HEK293 (cell line): ENCODE measurements at regions not wholly inside any gene's neighbourhood (a gene's known extent, or its start where the extent isn't known, plus 50 kb on each side); places are given as distances from the start of the nearest gene placed in this dataset.

Source experiments
- CTCF ChIA-PET: fragments of 350-600 bp; formaldehyde crosslinking; extraction: SDS; loops from one replicate; lab custom pipeline; 2021; ENCODE audit warnings: antibody characterized with exemption; lab: Yijun Ruan, JAX
- POLR2A ChIA-PET: fragments of 300-600 bp; formaldehyde crosslinking; extraction: SDS; loops from one replicate; lab custom pipeline; 2020; ENCODE audit warnings: antibody characterized with exemption, inconsistent platforms; lab: Yijun Ruan, JAX
- H3K27ac ChIP-seq: fragments of 200-500 bp; sonication (Bioruptor generic); 2 replicates; pipeline ENCODE4 v1.5.1; 2014; ENCODE audit warnings: low read depth, low read length, control low read depth, inconsistent platforms; ENCODE audit errors: extremely low read depth
- H3K36me3 ChIP-seq, 2 experiments: fragments of 200-500 bp in 1 of 2; sonication (Bioruptor generic) in 1 of 2; 1 replicate in 1 of 2; 2 replicates in 1 of 2; pipeline ENCODE4 v1.5.1; 2014 to 2017; ENCODE audit warnings: inconsistent platforms in 2 of 2, low read length in 2 of 2; ENCODE audit not compliant: control insufficient read depth in 2 of 2, insufficient read depth in 1 of 2
- H3K4me1 ChIP-seq: fragments of 200-500 bp; sonication (Bioruptor generic); 2 replicates; pipeline ENCODE4 v1.5.1; 2014; ENCODE audit warnings: mild to moderate bottlenecking, low read length, inconsistent platforms; ENCODE audit not compliant: control insufficient read depth, insufficient read depth
- H3K4me3 ChIP-seq: 2 replicates; pipeline ENCODE4 v1.5.1; 2011; ENCODE audit warnings: low read depth, mild to moderate bottlenecking, control low read depth, low read length, moderate library complexity
- H3K9me3 ChIP-seq: fragments of 200-500 bp; sonication (Bioruptor generic); 2 replicates; pipeline ENCODE4 v1.5.1; 2014; ENCODE audit warnings: low read depth, low read length, inconsistent platforms; ENCODE audit not compliant: control insufficient read depth, insufficient read depth
- GLI2 ChIP-seq: fragments of 450-650 bp; formaldehyde crosslinking; IDR thresholded peaks from 2 replicates; pipeline ENCODE4; 2017; ENCODE audit warnings: missing biosample characterization, missing genetic modification characterization, low read depth, borderline replicate concordance
- HOXC10 ChIP-seq: sonication (generic); formaldehyde crosslinking; IDR thresholded peaks from 2 replicates; pipeline ENCODE4 v1.8.1; 2023; ENCODE audit warnings: mild to moderate bottlenecking, missing genetic modification reagents
- OVOL3 ChIP-seq: fragments of 450-650 bp; formaldehyde crosslinking; IDR thresholded peaks from 2 replicates; pipeline ENCODE4 v1.5.1; 2016; ENCODE audit warnings: missing biosample characterization, missing genetic modification characterization
- PRDM1 ChIP-seq: fragments of 450-650 bp; formaldehyde crosslinking; IDR thresholded peaks from 2 replicates; pipeline ENCODE4; 2016; ENCODE audit warnings: missing biosample characterization, missing genetic modification characterization
- ZBTB7A ChIP-seq: fragments of 450-650 bp; formaldehyde crosslinking; IDR thresholded peaks from 2 replicates; pipeline ENCODE4 v1.5.1; 2016; ENCODE audit warnings: low read depth, missing biosample characterization, missing genetic modification characterization
- ZIC2 ChIP-seq: fragments of 450-650 bp; formaldehyde crosslinking; IDR thresholded peaks from 2 replicates; pipeline ENCODE4 v1.5.1; 2016; ENCODE audit warnings: missing biosample characterization, missing genetic modification characterization
- ZNF138 ChIP-seq: fragments of 450-650 bp; formaldehyde crosslinking; IDR thresholded peaks from 2 replicates; pipeline ENCODE4 v1.5.1; 2016; ENCODE audit warnings: missing biosample characterization, missing genetic modification characterization, borderline replicate concordance
- ZNF2 ChIP-seq: fragments of 450-650 bp; formaldehyde crosslinking; IDR thresholded peaks from 2 replicates; pipeline ENCODE4 v1.5.1; 2016; ENCODE audit warnings: missing biosample characterization, missing genetic modification characterization
- ZNF214 ChIP-seq: fragments of 450-650 bp; formaldehyde crosslinking; IDR thresholded peaks from 2 replicates; pipeline ENCODE4 v1.5.1; 2017; ENCODE audit warnings: missing biosample characterization, mild to moderate bottlenecking, missing genetic modification characterization, borderline replicate concordance
- ZNF266 ChIP-seq: fragments of 450-650 bp; formaldehyde crosslinking; IDR thresholded peaks from 2 replicates; pipeline ENCODE4 v1.5.1; 2016; ENCODE audit warnings: missing biosample characterization, missing genetic modification characterization, low read depth
- ZNF280D ChIP-seq: fragments of 450-650 bp; formaldehyde crosslinking; IDR thresholded peaks from 2 replicates; pipeline ENCODE4 v1.5.1; 2016; ENCODE audit warnings: missing biosample characterization, missing genetic modification characterization
- ZNF302 ChIP-seq: fragments of 450-650 bp; formaldehyde crosslinking; IDR thresholded peaks from 2 replicates; pipeline ENCODE4 v1.5.1; 2016; ENCODE audit warnings: missing biosample characterization, missing genetic modification characterization, low read depth
- ZNF335 ChIP-seq: fragments of 450-650 bp; formaldehyde crosslinking; conservative IDR thresholded peaks from 2 replicates; pipeline ENCODE4 v1.5.1; 2016; ENCODE audit warnings: missing biosample characterization, missing genetic modification characterization
- ZNF366 ChIP-seq: fragments of 450-650 bp; formaldehyde crosslinking; conservative IDR thresholded peaks from 2 replicates; pipeline ENCODE4 v1.5.1; 2016; ENCODE audit warnings: missing biosample characterization, missing genetic modification characterization
- ZNF404 ChIP-seq: fragments of 450-650 bp; formaldehyde crosslinking; IDR thresholded peaks from 2 replicates; pipeline ENCODE4 v1.5.1; 2017; ENCODE audit warnings: missing biosample characterization, missing genetic modification characterization
- ZNF521 ChIP-seq: fragments of 450-650 bp; formaldehyde crosslinking; IDR thresholded peaks from 2 replicates; pipeline ENCODE4 v1.5.1; 2017; ENCODE audit warnings: missing biosample characterization, mild to moderate bottlenecking, missing genetic modification characterization
- ZNF544 ChIP-seq: fragments of 450-650 bp; formaldehyde crosslinking; IDR thresholded peaks from 2 replicates; pipeline ENCODE4 v1.5.0; 2017; ENCODE audit warnings: missing biosample characterization, missing genetic modification characterization
- ZNF555 ChIP-seq: fragments of 450-650 bp; formaldehyde crosslinking; conservative IDR thresholded peaks from 2 replicates; pipeline ENCODE4 v1.5.1; 2017; ENCODE audit warnings: missing biosample characterization, mild to moderate bottlenecking, missing genetic modification characterization, inconsistent platforms
- ZNF561 ChIP-seq: fragments of 450-650 bp; IDR thresholded peaks from 2 replicates; pipeline ENCODE4 v1.5.1; 2018; ENCODE audit warnings: missing biosample characterization, missing genetic modification characterization, borderline replicate concordance
- ZNF623 ChIP-seq: fragments of 450-650 bp; formaldehyde crosslinking; IDR thresholded peaks from 2 replicates; pipeline ENCODE4 v1.5.1; 2016; ENCODE audit warnings: missing biosample characterization, missing genetic modification characterization
- TF ChIP-seq, protein P1 (sequence below): sonication (generic); formaldehyde crosslinking; IDR thresholded peaks from 2 replicates; pipeline ENCODE4 v1.8.1; 2022; ENCODE audit warnings: mild to moderate bottlenecking, moderate library complexity, missing genetic modification reagents

- Histone ChIP-seq H3K36me3 (no peaks in the 10 kb centered on the region), H3K27ac (no peak overlapping the region), H3K4me3 (no peak overlapping the region), H3K4me1 (no peaks in the 10 kb centered on the region), H3K9me3 (no peaks in the 10 kb centered on the region)
- TF ChIP-seq OVOL3 (tag by site-specific recombination): no peak
- TF ChIP-seq PRDM1 (tag by site-specific recombination): peak; percentile 88
- CTCF ChIA-PET: no interaction called here
- POLR2A ChIA-PET: interaction anchor here (0.6 kb wide), 1 partner anchor 9 kb away, joined by 5 read pairs; no protein-coding TSS in a partner anchor
Measured at GRCh38 chr7:152486968-152487367, 51.2 kb upstream of the KMT2C start.

DNA sequence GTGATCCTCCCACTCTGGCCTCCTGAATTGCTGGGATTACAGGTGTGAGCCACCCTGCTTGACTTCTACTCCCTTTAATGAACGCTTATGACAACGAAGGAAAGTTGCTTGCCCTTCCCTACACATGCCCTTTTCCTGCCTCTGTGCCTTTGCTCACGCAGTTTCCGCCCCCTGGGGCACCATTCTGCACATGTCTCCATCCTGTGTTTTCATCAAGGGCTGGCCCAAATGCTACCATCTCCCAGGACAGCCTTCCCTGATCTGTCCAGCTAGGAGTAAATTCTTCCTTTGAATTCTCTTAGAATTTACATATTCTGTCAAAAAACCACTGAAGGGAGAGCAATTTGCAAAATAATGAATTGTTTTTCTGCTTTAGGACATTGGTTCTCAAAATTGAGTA lies 50.0 kb upstream of the KMT2C start:
- CTCF ChIA-PET: no interaction called here

More for the DNA sequence above, 50.0 kb upstream of the KMT2C start:
- H3K4me1 ChIP-seq: no peaks in the 10 kb centered on the region
- H3K27ac ChIP-seq: no peak overlapping the region
- POLR2A ChIA-PET: no interaction called here
- no peaks in the 10 kb centered on the region for H3K9me3 ChIP-seq
- TF ChIP-seq ZNF623 (tag by site-specific recombination): no peak
- no peak for TF ChIP-seq ZNF335 (tag by site-specific recombination)
- TF ChIP-seq ZNF266: no peak
- no peak for TF ChIP-seq HOXC10 (CRISPR knock-in tag)
- TF ChIP-seq, protein P1, sequence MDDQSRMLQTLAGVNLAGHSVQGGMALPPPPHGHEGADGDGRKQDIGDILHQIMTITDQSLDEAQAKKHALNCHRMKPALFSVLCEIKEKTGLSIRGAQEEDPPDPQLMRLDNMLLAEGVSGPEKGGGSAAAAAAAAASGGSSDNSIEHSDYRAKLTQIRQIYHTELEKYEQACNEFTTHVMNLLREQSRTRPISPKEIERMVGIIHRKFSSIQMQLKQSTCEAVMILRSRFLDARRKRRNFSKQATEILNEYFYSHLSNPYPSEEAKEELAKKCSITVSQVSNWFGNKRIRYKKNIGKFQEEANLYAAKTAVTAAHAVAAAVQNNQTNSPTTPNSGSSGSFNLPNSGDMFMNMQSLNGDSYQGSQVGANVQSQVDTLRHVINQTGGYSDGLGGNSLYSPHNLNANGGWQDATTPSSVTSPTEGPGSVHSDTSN (CRISPR knock-in tag): no peak
- no peak for TF ChIP-seq ZNF214
- TF ChIP-seq ZNF404 (tag by site-specific recombination): no peak
- no peak for TF ChIP-seq ZNF544 (tag by site-specific recombination)
- no peak for TF ChIP-seq ZBTB7A (tag by site-specific recombination)
- TF ChIP-seq OVOL3 (tag by site-specific recombination): no peak
- no peak for TF ChIP-seq ZNF2
- no peak for TF ChIP-seq ZNF280D (tag by site-specific recombination)
- TF ChIP-seq GLI2 (tag by site-specific recombination): no peak
- no peak for TF ChIP-seq ZNF138 (tag by site-specific recombination)
- TF ChIP-seq ZNF561: no peak
- no peak for TF ChIP-seq ZIC2 (tag by site-specific recombination)
- no peak for TF ChIP-seq ZNF302
- TF ChIP-seq ZNF555 (tag by site-specific recombination): no peak
- no peak for TF ChIP-seq ZNF366 (tag by site-specific recombination)
- TF ChIP-seq ZNF521 (tag by site-specific recombination): no peak
- H3K4me3 ChIP-seq: no peak overlapping the region
- H3K36me3 ChIP-seq: no peaks in the 10 kb centered on the region
